ENCODE measurements at regions not wholly inside any gene's neighbourhood (a gene's known extent, or its start where the extent isn't known, plus 50 kb on each side); places are given as distances from the start of the nearest gene placed in this dataset.

GRCh38 chr15:37789397-37789786 is 145.0 kb upstream of the TMCO5A start:
- Histone ChIP-seq H3K4me3 (ENCODE audit: insufficient read depth, low read depth, low read length) (no peak overlapping the region), H3K36me3 (ENCODE audit: control insufficient read depth, insufficient read depth, low read length) (no peaks in the 10 kb centered on the region), H3K4me1 (ENCODE audit: control insufficient read depth, insufficient read depth, low read length) (no peaks in the 10 kb centered on the region), H3K27me3 (ENCODE audit: control insufficient read depth, insufficient read depth, low read length, poor library complexity, severe bottlenecking) (no peaks in the 10 kb centered on the region), H3K9me3 (ENCODE audit: control insufficient read depth, low read length) (no peaks in the 10 kb centered on the region), H3K27ac (ENCODE audit: insufficient read depth, low read depth, low read length, poor library complexity, severe bottlenecking) (no peak overlapping the region)
- 89 to 97% methylated on average over 3 to 5 of the region's 5 CpGs for WGBS, 2 experiments

- no peak overlapping the region for H3K27ac ChIP-seq (ENCODE audit: insufficient read depth, low read depth, low read length, poor library complexity, severe bottlenecking)
- H3K4me1 ChIP-seq (ENCODE audit: control insufficient read depth, insufficient read depth, low read length) = no peaks in the 10 kb centered on the region
- no peaks in the 10 kb centered on the region for H3K9me3 ChIP-seq (ENCODE audit: control insufficient read depth, low read length)
- no peaks in the 10 kb centered on the region for H3K36me3 ChIP-seq (ENCODE audit: control insufficient read depth, insufficient read depth, low read length)
- H3K4me3 ChIP-seq (ENCODE audit: insufficient read depth, low read depth, low read length) = no peak overlapping the region
- H3K27me3 ChIP-seq (ENCODE audit: control insufficient read depth, insufficient read depth, low read length, poor library complexity, severe bottlenecking) = no peaks in the 10 kb centered on the region
These were observed 144.6 kb upstream of the TMCO5A start for GRCh38 chr15:37789881-37790280.

- 80 to 99% methylated on average over 2 to 3 of the region's 3 CpGs for WGBS, 2 experiments
- no peak overlapping the region for H3K4me3 ChIP-seq (ENCODE audit: insufficient read depth, low read depth, low read length)
- no peaks in the 10 kb centered on the region for H3K36me3 ChIP-seq (ENCODE audit: control insufficient read depth, insufficient read depth, low read length)
- H3K27me3 ChIP-seq (ENCODE audit: control insufficient read depth, insufficient read depth, low read length, poor library complexity, severe bottlenecking) = no peaks in the 10 kb centered on the region
- no peaks in the 10 kb centered on the region for H3K4me1 ChIP-seq (ENCODE audit: control insufficient read depth, insufficient read depth, low read length)
- H3K9me3 ChIP-seq (ENCODE audit: control insufficient read depth, low read length) = no peaks in the 10 kb centered on the region
- no peak overlapping the region for H3K27ac ChIP-seq (ENCODE audit: insufficient read depth, low read depth, low read length, poor library complexity, severe bottlenecking)
These were observed 142.7 kb upstream of the TMCO5A start for GRCh38 chr15:37791693-37792092.

- Histone ChIP-seq H3K4me3 (ENCODE audit: insufficient read depth, low read depth, low read length) (no peak overlapping the region), H3K4me1 (ENCODE audit: control insufficient read depth, insufficient read depth, low read length) (no peaks in the 10 kb centered on the region), H3K9me3 (ENCODE audit: control insufficient read depth, low read length) (no peaks in the 10 kb centered on the region), H3K36me3 (ENCODE audit: control insufficient read depth, insufficient read depth, low read length) (no peaks in the 10 kb centered on the region), H3K27ac (ENCODE audit: insufficient read depth, low read depth, low read length, poor library complexity, severe bottlenecking) (no peak overlapping the region), H3K27me3 (ENCODE audit: control insufficient read depth, insufficient read depth, low read length, poor library complexity, severe bottlenecking) (no peaks in the 10 kb centered on the region)
- WGBS, 2 experiments = 89 to 98% methylated on average over 4 of the region's 4 CpGs
These were observed 142.1 kb upstream of the TMCO5A start for GRCh38 chr15:37792351-37792750.

GRCh38 chr15:37793851-37794250 is 140.6 kb upstream of the TMCO5A start:
- Histone ChIP-seq H3K36me3 (ENCODE audit: control insufficient read depth, insufficient read depth, low read length) (no peaks in the 10 kb centered on the region), H3K27ac (ENCODE audit: insufficient read depth, low read depth, low read length, poor library complexity, severe bottlenecking) (no peak overlapping the region), H3K4me1 (ENCODE audit: control insufficient read depth, insufficient read depth, low read length) (no peaks in the 10 kb centered on the region), H3K4me3 (ENCODE audit: insufficient read depth, low read depth, low read length) (no peak overlapping the region), H3K27me3 (ENCODE audit: control insufficient read depth, insufficient read depth, low read length, poor library complexity, severe bottlenecking) (no peaks in the 10 kb centered on the region), H3K9me3 (ENCODE audit: control insufficient read depth, low read length) (no peaks in the 10 kb centered on the region)
- 76 to 86% methylated on average over 2 of the region's 2 CpGs for WGBS, 2 experiments

GRCh38 chr15:37794947-37795346 is 139.5 kb upstream of the TMCO5A start:
- Histone ChIP-seq H3K9me3 (ENCODE audit: control insufficient read depth, low read length) (no peaks in the 10 kb centered on the region), H3K4me3 (ENCODE audit: insufficient read depth, low read depth, low read length) (no peak overlapping the region), H3K27me3 (ENCODE audit: control insufficient read depth, insufficient read depth, low read length, poor library complexity, severe bottlenecking) (no peaks in the 10 kb centered on the region), H3K27ac (ENCODE audit: insufficient read depth, low read depth, low read length, poor library complexity, severe bottlenecking) (no peak overlapping the region), H3K4me1 (ENCODE audit: control insufficient read depth, insufficient read depth, low read length) (no peaks in the 10 kb centered on the region), H3K36me3 (ENCODE audit: control insufficient read depth, insufficient read depth, low read length) (no peaks in the 10 kb centered on the region)
- WGBS, 2 experiments = no CpG with 5 or more reads among the region's 1 CpG

GRCh38 chr15:37801529-37801928 is 132.9 kb upstream of the TMCO5A start:
- Histone ChIP-seq H3K36me3 (ENCODE audit: control insufficient read depth, insufficient read depth, low read length) (no peaks in the 10 kb centered on the region), H3K27me3 (ENCODE audit: control insufficient read depth, insufficient read depth, low read length, poor library complexity, severe bottlenecking) (no peaks in the 10 kb centered on the region), H3K27ac (ENCODE audit: insufficient read depth, low read depth, low read length, poor library complexity, severe bottlenecking) (no peak overlapping the region), H3K4me1 (ENCODE audit: control insufficient read depth, insufficient read depth, low read length) (no peaks in the 10 kb centered on the region), H3K4me3 (ENCODE audit: insufficient read depth, low read depth, low read length) (no peak overlapping the region), H3K9me3 (ENCODE audit: control insufficient read depth, low read length) (no peaks in the 10 kb centered on the region)
- WGBS, 2 experiments = 91 to 94% methylated on average over 3 of the region's 3 CpGs

GRCh38 chr15:37806808-37807207 is 127.6 kb upstream of the TMCO5A start:
- Histone ChIP-seq H3K27me3 (ENCODE audit: control insufficient read depth, insufficient read depth, low read length, poor library complexity, severe bottlenecking) (no peaks in the 10 kb centered on the region), H3K4me3 (ENCODE audit: insufficient read depth, low read depth, low read length) (no peak overlapping the region)
- WGBS, 2 experiments = 67 to 100% methylated on average over 1 of the region's 1 CpG

GRCh38 chr15:37810381-37810780 is 124.1 kb upstream of the TMCO5A start:
- H3K27ac ChIP-seq (ENCODE audit: insufficient read depth, low read depth, low read length, poor library complexity, severe bottlenecking) = no peak overlapping the region
- no peaks in the 10 kb centered on the region for H3K36me3 ChIP-seq (ENCODE audit: control insufficient read depth, insufficient read depth, low read length)
- H3K4me3 ChIP-seq (ENCODE audit: insufficient read depth, low read depth, low read length) = no peak overlapping the region
- H3K27me3 ChIP-seq (ENCODE audit: control insufficient read depth, insufficient read depth, low read length, poor library complexity, severe bottlenecking) = no peaks in the 10 kb centered on the region
- no peaks in the 10 kb centered on the region for H3K4me1 ChIP-seq (ENCODE audit: control insufficient read depth, insufficient read depth, low read length)
- no peaks in the 10 kb centered on the region for H3K9me3 ChIP-seq (ENCODE audit: control insufficient read depth, low read length)

More at GRCh38 chr15:37806808-37807207, 127.6 kb upstream of the TMCO5A start:
- Histone ChIP-seq H3K9me3 (ENCODE audit: control insufficient read depth, low read length) (no peaks in the 10 kb centered on the region), H3K36me3 (ENCODE audit: control insufficient read depth, insufficient read depth, low read length) (no peaks in the 10 kb centered on the region), H3K4me1 (ENCODE audit: control insufficient read depth, insufficient read depth, low read length) (no peaks in the 10 kb centered on the region), H3K27ac (ENCODE audit: insufficient read depth, low read depth, low read length, poor library complexity, severe bottlenecking) (no peak overlapping the region)

GRCh38 chr15:37813306-37813705 is 121.1 kb upstream of the TMCO5A start:
- Histone ChIP-seq H3K27ac (ENCODE audit: insufficient read depth, low read depth, low read length, poor library complexity, severe bottlenecking) (no peak overlapping the region), H3K27me3 (ENCODE audit: control insufficient read depth, insufficient read depth, low read length, poor library complexity, severe bottlenecking) (no peaks in the 10 kb centered on the region), H3K4me3 (ENCODE audit: insufficient read depth, low read depth, low read length) (no peak overlapping the region), H3K4me1 (ENCODE audit: control insufficient read depth, insufficient read depth, low read length) (no peaks in the 10 kb centered on the region), H3K36me3 (ENCODE audit: control insufficient read depth, insufficient read depth, low read length) (no peaks in the 10 kb centered on the region), H3K9me3 (ENCODE audit: control insufficient read depth, low read length) (no peaks in the 10 kb centered on the region)
- WGBS, 2 experiments = 91 to 93% methylated on average over 2 of the region's 3 CpGs

- WGBS, 2 experiments = 88 to 92% methylated on average over 5 of the region's 5 CpGs
- Histone ChIP-seq H3K4me1 (ENCODE audit: control insufficient read depth, insufficient read depth, low read length) (no peaks in the 10 kb centered on the region), H3K27me3 (ENCODE audit: control insufficient read depth, insufficient read depth, low read length, poor library complexity, severe bottlenecking) (no peaks in the 10 kb centered on the region), H3K27ac (ENCODE audit: insufficient read depth, low read depth, low read length, poor library complexity, severe bottlenecking) (no peak overlapping the region), H3K4me3 (ENCODE audit: insufficient read depth, low read depth, low read length) (no peak overlapping the region), H3K36me3 (ENCODE audit: control insufficient read depth, insufficient read depth, low read length) (no peaks in the 10 kb centered on the region), H3K9me3 (ENCODE audit: control insufficient read depth, low read length) (no peaks in the 10 kb centered on the region)
These were observed 119.5 kb upstream of the TMCO5A start for GRCh38 chr15:37814847-37815515.

Measured in ectodermal cell (in vitro differentiated cells).